ENCODE measurements at regions not wholly inside any gene's neighbourhood (a gene's known extent, or its start where the extent isn't known, plus 50 kb on each side); places are given as distances from the start of the nearest gene placed in this dataset.

- no peak for DNase-seq (ENCODE audit: low spot score)
These were observed 731.4 kb downstream of the FAT4 start for GRCh38 chr4:126046081-126046614.

GRCh38 chr4:126047114-126047513, 732.4 kb downstream of the FAT4 start:
- no peak for DNase-seq (ENCODE audit: low spot score)

DNA sequence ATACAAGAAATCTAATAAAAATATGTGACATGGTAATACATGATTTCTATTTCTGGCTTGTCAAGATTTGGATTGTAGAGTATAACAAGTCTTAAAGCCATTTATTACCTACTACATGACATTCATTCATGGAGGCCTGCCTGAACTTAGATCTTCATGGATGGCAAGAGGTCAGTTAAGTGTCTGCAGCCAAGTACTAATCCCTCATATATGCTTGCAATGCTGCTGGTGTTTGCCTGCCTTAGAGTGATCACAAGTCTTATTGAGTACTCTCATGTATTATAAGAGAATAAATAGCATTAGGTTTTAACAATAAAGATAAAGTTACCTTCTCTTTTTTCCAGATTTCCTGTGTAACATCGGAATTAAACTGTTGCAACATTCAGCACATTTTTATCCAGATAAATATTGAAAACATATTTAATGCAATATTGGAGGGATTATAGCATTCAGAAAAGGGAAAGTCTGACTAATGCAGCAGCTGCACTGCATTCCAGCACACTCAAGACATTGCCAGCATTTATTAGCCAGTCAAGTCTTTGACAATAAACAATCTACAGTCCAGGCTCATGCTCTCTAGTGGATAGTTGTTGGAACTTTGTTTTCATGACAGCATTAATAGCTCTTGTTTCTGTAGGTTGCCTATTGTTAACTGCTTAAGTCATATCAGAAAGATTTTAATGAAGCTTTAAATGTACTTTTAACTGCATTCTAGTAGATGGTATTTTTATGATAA, 737.1 kb downstream of the FAT4 start:
- peak; percentile 95 for DNase-seq (ENCODE audit: low spot score)

GRCh38 chr4:126056116-126056650, 741.4 kb downstream of the FAT4 start:
- DNase-seq (ENCODE audit: low spot score) = no peak

DNA sequence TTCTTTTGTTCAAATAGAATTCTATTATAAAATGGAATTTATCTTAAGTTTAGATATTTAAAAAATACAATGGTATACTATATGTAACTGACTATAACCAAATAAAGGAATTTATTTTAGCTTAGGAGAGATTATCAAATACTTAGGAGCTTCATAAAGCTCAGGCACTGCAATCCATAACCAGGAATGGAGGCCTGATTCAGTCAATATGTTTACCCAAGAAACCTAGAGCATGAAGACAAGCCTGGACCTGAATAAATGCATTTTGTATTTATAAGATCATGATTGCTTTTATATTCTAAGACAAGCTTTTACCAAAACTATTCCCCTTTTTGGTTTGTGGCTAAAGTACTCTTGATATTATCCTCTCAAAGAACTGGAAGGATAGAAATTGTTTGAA, 742.6 kb downstream of the FAT4 start:
- no peak for DNase-seq (ENCODE audit: low spot score)

DNA sequence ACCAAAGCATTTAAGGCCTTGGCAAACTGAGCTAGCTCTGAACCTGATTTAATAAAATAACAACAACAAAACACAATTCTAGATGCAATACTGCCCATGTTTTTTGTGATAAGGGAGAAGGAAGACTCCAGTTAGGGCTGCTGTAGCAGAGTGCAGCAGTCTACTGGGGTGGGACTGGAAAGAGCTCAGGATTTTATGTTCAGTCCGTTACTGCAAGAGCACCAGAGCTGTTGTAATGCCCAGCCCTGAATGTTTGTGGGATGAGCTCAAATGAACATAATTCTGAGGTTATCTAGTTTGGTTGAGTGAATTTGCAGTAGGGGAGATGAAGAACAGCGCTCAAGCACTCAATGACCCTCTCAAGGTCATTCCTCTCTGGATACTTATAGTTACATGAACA, 743.8 kb downstream of the FAT4 start:
- DNase-seq (ENCODE audit: low spot score) = no peak

GRCh38 chr4:126061655-126062054, 746.9 kb downstream of the FAT4 start:
- no peak for DNase-seq (ENCODE audit: low spot score)

DNA sequence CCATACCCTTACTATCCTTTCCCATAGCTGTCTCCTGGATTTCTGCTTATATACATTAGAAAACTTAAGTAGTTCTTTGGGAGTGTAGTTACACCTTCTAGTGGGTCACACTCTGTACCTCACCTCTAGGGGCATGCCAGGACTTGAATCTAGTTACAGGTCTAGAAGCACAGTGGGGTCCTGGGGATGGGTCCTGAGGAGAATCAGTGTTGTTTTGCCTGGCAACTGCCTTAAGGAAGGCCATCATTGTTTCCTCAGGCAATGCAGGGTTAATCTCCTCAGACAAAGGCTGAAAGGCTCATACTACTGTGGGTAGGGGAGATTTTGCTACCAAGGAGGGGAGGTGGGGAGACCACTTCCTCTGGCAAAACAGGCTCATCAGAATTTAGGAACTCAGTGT, 750.3 kb downstream of the FAT4 start:
- no peak for DNase-seq (ENCODE audit: low spot score)

DNA sequence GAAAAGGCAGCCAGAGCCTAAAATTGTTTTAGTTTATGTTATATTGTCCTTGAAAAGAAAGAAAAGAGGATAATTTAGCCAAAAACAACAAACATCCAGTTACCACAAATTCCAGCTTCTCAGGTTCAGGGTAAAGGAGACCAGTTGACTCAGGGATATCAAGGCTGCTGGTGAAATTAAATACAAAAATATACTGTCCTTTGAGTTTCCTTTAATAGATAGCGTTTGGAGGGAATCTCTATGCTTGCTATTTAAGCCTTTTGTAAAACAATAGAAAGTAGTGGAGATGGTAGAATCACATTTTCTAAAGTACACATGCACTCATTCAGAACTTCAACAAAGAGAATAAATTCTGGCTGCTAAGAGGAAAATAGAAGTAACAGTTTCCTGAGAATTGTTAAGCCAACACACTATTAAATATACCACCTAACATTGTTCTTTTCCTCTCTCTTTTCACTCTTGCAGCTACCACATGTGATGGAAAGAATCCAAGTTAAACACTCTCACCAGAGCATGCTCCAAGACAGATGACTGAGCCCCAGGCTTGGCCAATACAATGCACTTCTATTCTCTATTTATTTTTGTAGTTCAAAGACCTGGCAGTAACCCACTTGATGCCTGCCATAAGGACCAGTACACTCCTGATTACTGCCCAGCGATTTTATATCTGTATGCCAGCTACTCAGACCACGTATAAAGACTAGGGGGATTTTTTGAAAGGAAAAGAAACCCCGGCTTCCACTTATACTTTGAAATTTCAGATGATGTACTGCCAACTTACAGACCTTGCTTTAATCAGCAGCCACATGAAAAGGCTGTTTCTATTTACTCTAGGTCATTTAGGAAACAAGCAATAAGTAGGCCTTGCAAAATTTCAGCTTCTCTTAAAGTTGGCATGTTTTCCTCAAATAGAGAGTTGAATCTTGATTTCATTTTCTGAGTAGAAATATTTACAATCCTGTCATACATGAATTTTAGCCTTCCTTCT, 756.9 kb downstream of the FAT4 start:
- peak; percentile 92 for DNase-seq (ENCODE audit: low spot score)

- no peak for DNase-seq (ENCODE audit: low spot score)
These were observed 766.6 kb downstream of the FAT4 start for GRCh38 chr4:126081336-126081735.

GRCh38 chr4:126086041-126086440, 771.3 kb downstream of the FAT4 start:
- no peak for DNase-seq (ENCODE audit: low spot score)

GRCh38 chr4:126087101-126087500, 772.3 kb downstream of the FAT4 start:
- no peak for DNase-seq (ENCODE audit: low spot score)

DNA sequence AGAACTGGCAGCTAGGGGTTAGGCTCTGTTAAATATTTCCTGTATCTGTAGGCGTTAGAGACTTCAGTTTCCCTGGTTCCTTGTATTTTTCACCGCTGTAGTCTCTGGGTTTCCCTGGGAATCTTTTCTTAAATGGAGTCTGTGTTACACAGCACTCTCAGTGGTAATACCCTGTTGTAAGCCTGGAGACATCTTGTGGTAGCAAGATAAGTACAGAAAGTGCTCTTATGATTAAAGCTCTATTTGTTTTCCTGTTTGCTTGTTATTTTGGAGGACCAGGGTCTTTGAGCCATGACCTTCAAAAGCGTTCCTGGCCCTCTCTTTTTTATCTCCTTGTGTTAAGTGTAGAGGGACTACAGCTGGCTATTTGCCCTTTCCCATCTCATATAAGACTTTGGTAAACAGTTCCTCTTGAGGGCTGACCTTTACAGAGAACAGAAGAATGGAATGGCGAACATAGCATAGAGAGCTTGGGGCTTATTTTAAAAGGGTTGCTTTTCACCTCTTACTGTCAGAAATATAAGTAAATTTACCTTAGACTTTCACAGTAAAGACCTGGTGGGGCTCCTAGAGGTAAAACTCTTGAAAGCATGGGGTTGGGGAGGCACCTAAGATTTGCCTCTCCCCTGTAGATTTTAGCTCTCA, 782.5 kb downstream of the FAT4 start:
- no peak for DNase-seq (ENCODE audit: low spot score)

- DNase-seq (ENCODE audit: low spot score) = no peak
These were observed 791.9 kb downstream of the FAT4 start for GRCh38 chr4:126106658-126107057.

DNA sequence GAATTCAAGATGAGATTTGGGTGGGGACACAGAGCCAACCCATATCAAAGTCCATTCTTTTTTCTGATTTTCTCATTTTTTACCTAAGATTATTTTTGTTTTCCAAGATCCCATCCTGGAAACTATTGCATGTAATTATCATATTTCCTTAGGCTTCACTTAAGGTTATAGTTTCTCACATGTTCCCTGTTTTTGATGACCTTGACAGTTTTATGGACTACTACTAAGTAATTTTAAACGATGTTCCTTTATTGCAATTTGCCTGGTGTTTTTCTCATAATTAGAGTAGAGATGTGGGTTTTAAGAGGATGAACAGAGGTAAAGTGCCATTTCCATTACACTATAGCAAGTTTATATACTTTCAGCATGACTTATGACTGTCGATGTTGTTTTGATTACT, 795.1 kb downstream of the FAT4 start:
- no peak for DNase-seq (ENCODE audit: low spot score)

DNA sequence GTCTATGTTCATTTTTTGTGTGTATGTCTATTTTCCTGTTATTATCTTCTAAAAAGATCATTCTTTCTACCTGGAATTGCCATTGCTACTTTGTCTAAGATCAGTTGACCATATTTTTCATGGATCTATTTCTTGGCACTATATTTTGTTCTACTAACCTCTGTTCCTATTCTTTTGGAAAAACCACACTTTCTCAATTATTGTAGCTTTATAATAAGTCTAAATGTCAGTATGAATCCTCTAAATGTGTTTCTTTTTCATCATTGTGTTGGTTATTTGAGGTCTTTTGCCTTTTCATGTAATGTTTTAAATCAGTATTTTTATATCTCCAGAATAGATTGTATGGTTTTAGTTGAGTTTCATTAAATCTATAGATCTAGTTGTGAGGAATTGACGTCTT, 798.3 kb downstream of the FAT4 start:
- no peak for DNase-seq (ENCODE audit: low spot score)

DNA sequence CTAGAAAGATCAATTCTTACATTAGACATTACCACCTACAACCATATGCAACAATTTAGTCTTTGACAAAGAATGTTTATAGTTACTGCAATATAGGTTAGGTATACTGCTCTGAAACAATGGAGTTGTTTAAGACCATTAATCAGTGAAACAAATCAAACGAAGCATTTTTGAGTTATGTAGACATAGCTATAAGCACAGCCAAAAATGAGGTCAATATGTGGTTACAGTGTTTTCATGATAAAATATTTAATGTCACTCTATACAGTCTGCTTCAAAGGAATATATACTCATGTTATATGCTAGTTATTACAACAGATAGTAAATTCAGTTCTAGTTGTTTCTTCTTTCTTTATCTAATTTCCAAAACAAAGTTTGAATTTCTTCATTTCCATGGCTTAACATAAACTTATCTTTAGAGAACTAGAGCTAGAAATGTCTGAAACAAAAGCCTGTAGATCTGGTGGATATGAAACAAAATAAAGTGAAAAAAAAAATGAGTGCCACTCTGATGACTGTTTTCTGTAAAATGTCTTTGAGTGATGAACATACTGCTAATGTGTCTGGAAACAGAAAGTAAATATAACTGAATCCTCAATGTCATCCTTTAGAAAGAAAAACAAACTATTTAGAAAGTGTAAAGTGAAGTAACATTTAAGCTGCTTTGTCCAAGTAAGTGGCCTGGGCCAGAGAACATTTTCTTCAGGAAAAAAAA, 809.0 kb downstream of the FAT4 start:
- DNase-seq (ENCODE audit: low spot score) = no peak

- no peak for DNase-seq (ENCODE audit: low spot score)
These were observed 810.1 kb downstream of the FAT4 start for GRCh38 chr4:126124818-126125217.

- no peak for DNase-seq (ENCODE audit: low spot score)
These were observed 815.5 kb downstream of the FAT4 start for GRCh38 chr4:126130215-126130614.

- DNase-seq (ENCODE audit: low spot score) = no peak
These were observed 822.4 kb downstream of the FAT4 start for GRCh38 chr4:126136922-126137781.

DNA sequence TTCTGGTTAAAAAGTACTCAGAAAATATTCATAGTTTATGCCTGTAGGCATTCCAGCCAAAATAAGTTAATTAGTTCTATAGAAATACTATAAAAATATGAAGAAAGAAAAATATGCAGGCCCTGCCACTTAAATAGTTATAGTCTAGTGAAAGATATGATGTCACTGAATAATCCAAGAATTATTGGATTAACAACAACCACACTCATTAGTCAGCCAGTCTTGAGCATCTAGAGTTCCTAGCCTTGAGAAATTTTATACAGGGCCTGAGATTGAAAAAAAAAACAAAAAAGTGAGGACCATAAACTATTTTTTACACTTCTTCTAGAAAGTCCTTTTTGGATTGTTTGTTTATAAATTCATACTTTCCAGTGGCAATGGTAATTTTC, 823.0 kb downstream of the FAT4 start:
- DNase-seq (ENCODE audit: low spot score) = no peak
